Gastrocnemius medialis (tissue), 4 donors: ENCODE measurements at regions not wholly inside any gene's neighbourhood (a gene's known extent, or its start where the extent isn't known, plus 50 kb on each side); places are given as distances from the start of the nearest gene placed in this dataset.

Experiments used
- ATAC-seq, 2 donors: fragments of 150-250 bp; one replicate each; pipeline ENCODE4 v1.9.1; 2016
- DNase-seq, 2 donors: peaks; one replicate each; pipeline ENCODE4 v3.0.0-alpha.2; 2019
- H3K27ac ChIP-seq, 4 donors: fragments of 200-600 bp; sonication (generic); 1 replicate in 1 of 4; 2 replicates in 3 of 4; pipeline ENCODE4 v1.5.1; 2016 to 2018; ENCODE audit warnings: mild to moderate bottlenecking in 2 of 4, moderate library complexity in 1 of 4
- H3K27me3 ChIP-seq, 3 donors: fragments of 200-600 bp; sonication (generic) in 2 of 3; 1 replicate in 1 of 3; 2 replicates in 2 of 3; pipeline versions ENCODE4 v1.5.1 to v1.6.0; 2016 to 2019; ENCODE audit warnings: mild to moderate bottlenecking in 1 of 3, moderate library complexity in 1 of 3
- H3K36me3 ChIP-seq, 2 donors: fragments of 200-600 bp; sonication (generic) in 1 of 2; one replicate each; pipeline ENCODE4 v1.5.1; 2017 to 2018
- H3K4me1 ChIP-seq, 2 donors: fragments of 200-600 bp; sonication (generic) in 1 of 2; one replicate each; pipeline ENCODE4 v1.5.1; 2016 to 2017; ENCODE audit warnings: mild to moderate bottlenecking in 2 of 2
- H3K4me3 ChIP-seq, 4 donors: fragments of 200-600 bp; sonication (generic) in 3 of 4; 1 replicate in 1 of 4; 2 replicates in 3 of 4; pipeline ENCODE4 v1.5.1; 2016 to 2019; ENCODE audit warnings: mild to moderate bottlenecking in 2 of 4
- H3K9me3 ChIP-seq, 3 donors: fragments of 200-600 bp; sonication (generic) in 2 of 3; 1 replicate in 1 of 3; 2 replicates in 2 of 3; pipeline ENCODE4 v1.5.1; 2016 to 2019
- CTCF ChIP-seq, 5 experiments: fragments of 450-650 bp in 3 of 5; fragments of 200-600 bp in 2 of 5; sonication (generic) in 2 of 5; IDR thresholded peaks in 4 of 5; conservative IDR thresholded peaks in 1 of 5; 1 replicate in 4 of 5; 2 replicates in 1 of 5; pipeline ENCODE4 v1.5.1; 2016 to 2019; ENCODE audit warnings: antibody characterized with exemption in 5 of 5, mild to moderate bottlenecking in 3 of 5, moderate library complexity in 3 of 5
- POLR2A ChIP-seq, 2 donors: fragments of 450-650 bp; IDR thresholded peaks; one replicate each; pipeline ENCODE4 v1.6.1; 2017; ENCODE audit warnings: antibody characterized with exemption in 2 of 2, mild to moderate bottlenecking in 2 of 2, moderate library complexity in 2 of 2
- in situ Hi-C, 4 donors: fragments of 200-750 bp; cut with MboI; loops; one replicate each; pipeline versions ENCODE4 v1.15.0 to v1.8.0; 2017; ENCODE audit warnings: low sequenced_read_pairs in 4 of 4
- intact Hi-C: fragments of 100-400 bp; cut with DNase I; formaldehyde crosslinking; loops from one replicate; pipeline ENCODE4 v1.15.1; 2023; ENCODE audit warnings: low total_unique reads

- no peak for ATAC-seq
- Histone ChIP-seq H3K27ac (no peak overlapping the region), H3K4me1 (no peaks in the 10 kb centered on the region), H3K27me3 (no peaks in the 10 kb centered on the region), H3K4me3 (no peak overlapping the region), H3K36me3 (no peaks in the 10 kb centered on the region), H3K9me3 (no peaks in the 10 kb centered on the region)
- in situ Hi-C loops (loop anchor here in 1 of 4 donors (25.0 kb wide), 1 partner anchor 95 kb away; no protein-coding TSS in a partner anchor), intact Hi-C loops (no loop called here)
- no peak for DNase-seq
- TF ChIP-seq POLR2A (IDR thresholded peaks at IDR 0.05): no peak
- no peak for TF ChIP-seq CTCF (IDR thresholded peaks at IDR 0.05 in 4 of 5, conservative IDR thresholded peaks at IDR 0.05 in 1 of 5)
These were observed 464.4 kb upstream of the TUSC1 start for GRCh38 chr9:26142631-26143030.

- ATAC-seq: no peak
These were observed 464.0 kb upstream of the TUSC1 start for GRCh38 chr9:26142201-26142600.

GRCh38 chr9:26133537-26133936 lies 455.3 kb upstream of the TUSC1 start:
- in situ Hi-C loops (loop anchor here in 1 of 4 donors (25.0 kb wide), 1 partner anchor 104 kb away; no protein-coding TSS in a partner anchor), intact Hi-C loops (loop anchor here (5.0 kb wide), 1 partner anchor 194 kb away; no protein-coding TSS in a partner anchor)
- ATAC-seq: no peak
- DNase-seq: no peak
- no peak overlapping the region for H3K4me3 ChIP-seq
- no peaks in the 10 kb centered on the region for H3K27me3 ChIP-seq
- H3K4me1 ChIP-seq: no peaks in the 10 kb centered on the region
- TF ChIP-seq CTCF (IDR thresholded peaks at IDR 0.05 in 4 of 5, conservative IDR thresholded peaks at IDR 0.05 in 1 of 5) (no peak), POLR2A (IDR thresholded peaks at IDR 0.05) (no peak)
- no peak overlapping the region for H3K27ac ChIP-seq
- H3K36me3 ChIP-seq: no peaks in the 10 kb centered on the region
- H3K9me3 ChIP-seq: no peaks in the 10 kb centered on the region

More at GRCh38 chr9:26142201-26142600, 464.0 kb upstream of the TUSC1 start:
- DNase-seq: no peak
- no peaks in the 10 kb centered on the region for H3K36me3 ChIP-seq
- H3K9me3 ChIP-seq: no peaks in the 10 kb centered on the region
- TF ChIP-seq CTCF (IDR thresholded peaks at IDR 0.05 in 4 of 5, conservative IDR thresholded peaks at IDR 0.05 in 1 of 5) (no peak), POLR2A (IDR thresholded peaks at IDR 0.05) (no peak)
- in situ Hi-C loops (loop anchor here in 1 of 4 donors (25.0 kb wide), 1 partner anchor 95 kb away; no protein-coding TSS in a partner anchor), intact Hi-C loops (no loop called here)
- no peak overlapping the region for H3K4me3 ChIP-seq
- H3K27me3 ChIP-seq: no peaks in the 10 kb centered on the region
- H3K27ac ChIP-seq: no peak overlapping the region
- no peaks in the 10 kb centered on the region for H3K4me1 ChIP-seq

- intact Hi-C loops: loop anchor here (5.0 kb wide), 1 partner anchor 194 kb away; no protein-coding TSS in a partner anchor
- ATAC-seq (no peak), DNase-seq (no peak)
- Histone ChIP-seq H3K9me3 (no peaks in the 10 kb centered on the region), H3K36me3 (no peaks in the 10 kb centered on the region), H3K27ac (no peak overlapping the region), H3K4me3 (no peak overlapping the region), H3K4me1 (no peaks in the 10 kb centered on the region), H3K27me3 (no peaks in the 10 kb centered on the region)
- TF ChIP-seq POLR2A (IDR thresholded peaks at IDR 0.05) (no peak), CTCF (IDR thresholded peaks at IDR 0.05 in 4 of 5, conservative IDR thresholded peaks at IDR 0.05 in 1 of 5) (no peak)
- in situ Hi-C loops: loop anchor here in 1 of 4 donors (25.0 kb wide), 1 partner anchor 104 kb away; no protein-coding TSS in a partner anchor
These were observed 454.6 kb upstream of the TUSC1 start for GRCh38 chr9:26132746-26133312.
